ENCODE measurements at regions not wholly inside any gene's neighbourhood (a gene's known extent, or its start where the extent isn't known, plus 50 kb on each side); places are given as distances from the start of the nearest gene placed in this dataset.
"Not testable (repeated sequence)": the region's sequence is repeated elsewhere in the genome, so short reads cannot be mapped to it uniquely, and the experiment has no call there.

DNA sequence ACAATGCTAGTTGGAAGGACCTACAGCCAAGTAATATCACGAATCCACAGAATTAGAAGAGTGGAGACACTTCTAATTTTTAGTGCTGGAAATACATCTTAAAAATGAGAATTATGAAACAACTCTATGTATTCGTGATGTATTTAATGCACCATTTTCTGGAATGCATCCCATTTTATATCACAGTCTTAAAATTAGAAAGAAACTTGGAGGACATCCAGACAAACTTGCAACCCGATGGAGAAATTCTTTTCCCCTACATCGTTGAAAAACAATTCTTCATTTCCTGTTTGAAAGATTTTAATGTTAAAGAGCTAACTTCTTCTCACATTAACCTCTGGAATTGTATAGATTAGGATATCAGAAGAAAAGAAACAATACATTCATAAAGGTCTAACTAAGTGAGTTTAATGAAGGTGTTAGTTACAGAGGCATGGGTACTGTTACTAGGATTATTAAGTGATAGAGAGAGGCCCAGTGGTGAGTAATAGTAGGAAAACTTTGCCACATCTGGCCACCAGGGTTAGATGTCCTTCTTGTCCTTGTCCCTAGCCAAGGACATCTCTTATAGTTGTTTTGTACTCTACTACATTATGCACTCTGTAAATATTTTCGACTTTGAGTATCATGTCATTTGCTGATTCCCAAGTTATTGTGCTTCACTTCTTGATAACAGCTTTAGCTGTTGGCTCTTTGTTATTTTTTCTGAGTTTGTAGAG is 502.4 kb upstream of the PTCHD4 start:
- peaks cover 8 to 13% (median 11%) of the 10 kb centered on the region in 3 donors for H3K9me3 Mint-ChIP-seq
- H3K4me3 Mint-ChIP-seq: no peak overlapping the region
- Histone ChIP-seq H3K27ac (ENCODE audit: low read length) (no peak overlapping the region), H3K4me3 (ENCODE audit: control insufficient read depth in 1 of 2, extremely low read depth in 1 of 2, low read length in 1 of 2) (no peak overlapping the region), H3K27me3 (replicated peaks in 1 of 2; ENCODE audit: control insufficient read depth in 2 of 2, extremely low read depth in 1 of 2, insufficient read depth in 2 of 2, low read length in 1 of 2) (no peaks in the 10 kb centered on the region), H3K36me3 (ENCODE audit: control insufficient read depth in 2 of 2, extremely low read depth in 1 of 2, insufficient read depth in 1 of 2, low read length in 1 of 2) (no peaks in the 10 kb centered on the region), H3K4me1 (ENCODE audit: control insufficient read depth in 1 of 2, extremely low read depth in 1 of 2, insufficient read depth in 2 of 2, low read length in 2 of 2) (no peaks in the 10 kb centered on the region), H3K9me3 (no peaks in the 10 kb centered on the region)
- no peaks in the 10 kb centered on the region for H3K36me3 Mint-ChIP-seq
- H3K27me3 Mint-ChIP-seq: no peaks in the 10 kb centered on the region
- DNase-seq: no peak
- POLR2A ChIA-PET: interaction anchor here in 1 of 2 donors (0.5 kb wide), 1 partner anchor 1600 kb away, joined by 5 read pairs; no protein-coding TSS in a partner anchor
- CTCF ChIA-PET: no interaction called here
- no peak for ATAC-seq (replicated peaks in 1 of 4)
- no peaks in the 10 kb centered on the region for H3K4me1 Mint-ChIP-seq
- WGBS (ENCODE audit: insufficient coverage): no CpG with 5 or more reads among the region's 5 CpGs
- H3K27ac Mint-ChIP-seq: no peak overlapping the region

DNA sequence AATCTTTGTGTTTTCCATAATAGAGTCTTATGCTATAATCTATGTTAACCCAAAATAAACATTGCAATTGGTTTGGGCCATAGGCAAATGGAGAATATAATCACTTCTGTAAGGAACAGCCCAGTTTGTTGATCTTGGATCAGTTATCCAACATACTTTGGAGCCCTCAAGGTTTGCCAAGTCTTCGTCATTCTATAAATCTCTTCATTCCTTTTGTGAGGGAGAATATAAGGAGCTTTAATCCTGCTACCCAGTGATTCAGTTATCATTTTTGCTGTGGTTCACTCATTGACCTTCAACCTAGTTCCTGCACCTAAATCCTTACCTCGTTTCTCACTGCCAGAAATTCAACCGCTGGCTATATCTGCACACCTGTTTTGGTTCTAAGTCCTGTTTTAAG is 500.3 kb upstream of the PTCHD4 start:
- ATAC-seq (replicated peaks in 1 of 4) (no peak), DNase-seq (no peak)
- no peak overlapping the region for H3K27ac Mint-ChIP-seq
- WGBS (ENCODE audit: insufficient coverage): 56% methylated on average over 2 of the region's 3 CpGs
- POLR2A ChIA-PET: no interaction called here
- no peaks in the 10 kb centered on the region for H3K4me1 Mint-ChIP-seq
- Histone ChIP-seq H3K27me3 (replicated peaks in 1 of 2; ENCODE audit: control insufficient read depth in 2 of 2, extremely low read depth in 1 of 2, insufficient read depth in 2 of 2, low read length in 1 of 2) (no peaks in the 10 kb centered on the region), H3K9me3 (no peaks in the 10 kb centered on the region), H3K4me3 (ENCODE audit: control insufficient read depth in 1 of 2, extremely low read depth in 1 of 2, low read length in 1 of 2) (no peak overlapping the region), H3K27ac (ENCODE audit: low read length) (no peak overlapping the region), H3K36me3 (ENCODE audit: control insufficient read depth in 2 of 2, extremely low read depth in 1 of 2, insufficient read depth in 1 of 2, low read length in 1 of 2) (no peaks in the 10 kb centered on the region), H3K4me1 (ENCODE audit: control insufficient read depth in 1 of 2, extremely low read depth in 1 of 2, insufficient read depth in 2 of 2, low read length in 2 of 2) (no peaks in the 10 kb centered on the region)
- no peak overlapping the region for H3K4me3 Mint-ChIP-seq
- no peaks in the 10 kb centered on the region for H3K27me3 Mint-ChIP-seq
- H3K36me3 Mint-ChIP-seq: no peaks in the 10 kb centered on the region
- CTCF ChIA-PET: no interaction called here
- peaks cover 8 to 10% (median 9%) of the 10 kb centered on the region in 3 donors for H3K9me3 Mint-ChIP-seq

- ChIA-PET POLR2A (no interaction called here), CTCF (no interaction called here)
- Mint-ChIP-seq H3K36me3 (no peaks in the 10 kb centered on the region), H3K27ac (no peak overlapping the region), H3K9me3 (peaks cover 8 to 10% (median 10%) of the 10 kb centered on the region in 3 donors), H3K4me1 (no peaks in the 10 kb centered on the region), H3K27me3 (no peaks in the 10 kb centered on the region), H3K4me3 (no peak overlapping the region)
- H3K4me3 ChIP-seq (ENCODE audit: control insufficient read depth in 1 of 2, extremely low read depth in 1 of 2, low read length in 1 of 2): no peak overlapping the region
- H3K27me3 ChIP-seq (replicated peaks in 1 of 2; ENCODE audit: control insufficient read depth in 2 of 2, extremely low read depth in 1 of 2, insufficient read depth in 2 of 2, low read length in 1 of 2): no peaks in the 10 kb centered on the region
- H3K9me3 ChIP-seq: no peaks in the 10 kb centered on the region
- DNase-seq (no peak), ATAC-seq (replicated peaks in 1 of 4) (no peak)
- WGBS (ENCODE audit: insufficient coverage): no CpG with 5 or more reads among the region's 1 CpG
- H3K36me3 ChIP-seq (ENCODE audit: control insufficient read depth in 2 of 2, extremely low read depth in 1 of 2, insufficient read depth in 1 of 2, low read length in 1 of 2): no peaks in the 10 kb centered on the region
- no peaks in the 10 kb centered on the region for H3K4me1 ChIP-seq (ENCODE audit: control insufficient read depth in 1 of 2, extremely low read depth in 1 of 2, insufficient read depth in 2 of 2, low read length in 2 of 2)
- no peak overlapping the region for H3K27ac ChIP-seq (ENCODE audit: low read length)
Measured at GRCh38 chr6:48610846-48611245, 499.8 kb upstream of the PTCHD4 start.

GRCh38 chr6:48606618-48607017 is 495.6 kb upstream of the PTCHD4 start:
- ATAC-seq (replicated peaks in 1 of 4) (no peak), DNase-seq (no peak)
- H3K27ac ChIP-seq (ENCODE audit: low read length): no peak overlapping the region
- CTCF ChIA-PET: no interaction called here
- no peak overlapping the region for H3K4me3 ChIP-seq (ENCODE audit: control insufficient read depth in 1 of 2, extremely low read depth in 1 of 2, low read length in 1 of 2)
- Mint-ChIP-seq H3K4me1 (no peaks in the 10 kb centered on the region), H3K27me3 (no peaks in the 10 kb centered on the region), H3K27ac (no peak overlapping the region), H3K4me3 (no peak overlapping the region), H3K9me3 (peaks cover 0 to 8% (median 7%) of the 10 kb centered on the region in 3 donors), H3K36me3 (no peaks in the 10 kb centered on the region)
- no peaks in the 10 kb centered on the region for H3K36me3 ChIP-seq (ENCODE audit: control insufficient read depth in 2 of 2, extremely low read depth in 1 of 2, insufficient read depth in 1 of 2, low read length in 1 of 2)
- POLR2A ChIA-PET: no interaction called here
- H3K27me3 ChIP-seq (replicated peaks in 1 of 2; ENCODE audit: control insufficient read depth in 2 of 2, extremely low read depth in 1 of 2, insufficient read depth in 2 of 2, low read length in 1 of 2): no peaks in the 10 kb centered on the region
- no peaks in the 10 kb centered on the region for H3K4me1 ChIP-seq (ENCODE audit: control insufficient read depth in 1 of 2, extremely low read depth in 1 of 2, insufficient read depth in 2 of 2, low read length in 2 of 2)
- H3K9me3 ChIP-seq: no peaks in the 10 kb centered on the region

DNA sequence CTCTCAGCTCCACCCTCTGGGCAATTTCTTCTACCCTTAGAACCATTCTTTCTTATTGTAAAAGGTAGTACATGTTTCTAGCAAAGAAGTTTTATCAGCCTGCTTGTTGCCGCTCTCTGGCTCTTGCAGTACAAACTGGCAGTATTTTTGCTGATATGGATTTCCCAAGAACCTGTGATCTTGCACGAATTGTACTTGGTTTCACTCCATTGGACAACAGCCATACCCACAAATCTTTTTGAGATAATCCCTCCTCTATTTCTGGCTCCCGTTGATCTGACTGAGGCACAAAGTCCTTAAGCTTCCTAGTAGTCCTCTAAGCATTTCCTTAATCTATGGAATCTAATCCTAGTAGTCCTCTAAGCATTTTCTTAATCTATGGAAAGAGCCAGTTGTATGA is 487.0 kb upstream of the PTCHD4 start:
- no peaks in the 10 kb centered on the region for H3K27me3 Mint-ChIP-seq
- no peaks in the 10 kb centered on the region for H3K36me3 Mint-ChIP-seq
- no peak overlapping the region for H3K4me3 Mint-ChIP-seq
- no peaks in the 10 kb centered on the region for H3K27me3 ChIP-seq (replicated peaks in 1 of 2; ENCODE audit: control insufficient read depth in 2 of 2, extremely low read depth in 1 of 2, insufficient read depth in 2 of 2, low read length in 1 of 2)
- ChIA-PET CTCF (no interaction called here), POLR2A (no interaction called here)
- no peak overlapping the region for H3K27ac ChIP-seq (ENCODE audit: low read length)
- DNase-seq (no peak), ATAC-seq (replicated peaks in 1 of 4) (no peak)
- H3K4me1 Mint-ChIP-seq: no peaks in the 10 kb centered on the region
- no peak overlapping the region for H3K4me3 ChIP-seq (ENCODE audit: control insufficient read depth in 1 of 2, extremely low read depth in 1 of 2, low read length in 1 of 2)
- no CpG with 5 or more reads among the region's 3 CpGs for WGBS (ENCODE audit: insufficient coverage)
- no peaks in the 10 kb centered on the region for H3K4me1 ChIP-seq (ENCODE audit: control insufficient read depth in 1 of 2, extremely low read depth in 1 of 2, insufficient read depth in 2 of 2, low read length in 2 of 2)
- H3K9me3 ChIP-seq: no peaks in the 10 kb centered on the region
- H3K9me3 Mint-ChIP-seq: peaks cover 3 to 19% (median 4%) of the 10 kb centered on the region in 3 donors
- no peaks in the 10 kb centered on the region for H3K36me3 ChIP-seq (ENCODE audit: control insufficient read depth in 2 of 2, extremely low read depth in 1 of 2, insufficient read depth in 1 of 2, low read length in 1 of 2)
- H3K27ac Mint-ChIP-seq: no peak overlapping the region

GRCh38 chr6:48596830-48597229 is 485.8 kb upstream of the PTCHD4 start:
- ChIA-PET CTCF (no interaction called here), POLR2A (no interaction called here)
- Histone ChIP-seq H3K27me3 (replicated peaks in 1 of 2; ENCODE audit: control insufficient read depth in 2 of 2, extremely low read depth in 1 of 2, insufficient read depth in 2 of 2, low read length in 1 of 2) (no peaks in the 10 kb centered on the region), H3K27ac (ENCODE audit: low read length) (no peak overlapping the region), H3K9me3 (no peaks in the 10 kb centered on the region), H3K36me3 (ENCODE audit: control insufficient read depth in 2 of 2, extremely low read depth in 1 of 2, insufficient read depth in 1 of 2, low read length in 1 of 2) (no peaks in the 10 kb centered on the region), H3K4me3 (ENCODE audit: control insufficient read depth in 1 of 2, extremely low read depth in 1 of 2, low read length in 1 of 2) (no peak overlapping the region), H3K4me1 (ENCODE audit: control insufficient read depth in 1 of 2, extremely low read depth in 1 of 2, insufficient read depth in 2 of 2, low read length in 2 of 2) (no peaks in the 10 kb centered on the region)
- H3K4me1 Mint-ChIP-seq: no peaks in the 10 kb centered on the region
- peaks cover 4 to 23% (median 4%) of the 10 kb centered on the region in 3 donors for H3K9me3 Mint-ChIP-seq
- H3K27ac Mint-ChIP-seq: no peak overlapping the region
- ATAC-seq (replicated peaks in 1 of 4): no peak
- H3K27me3 Mint-ChIP-seq: no peaks in the 10 kb centered on the region
- H3K36me3 Mint-ChIP-seq: no peaks in the 10 kb centered on the region
- DNase-seq: no peak
- H3K4me3 Mint-ChIP-seq: no peak overlapping the region

GRCh38 chr6:48591158-48591557 is 480.2 kb upstream of the PTCHD4 start:
- H3K27me3 Mint-ChIP-seq; H3K4me3 ChIP-seq (ENCODE audit: control insufficient read depth in 1 of 2, extremely low read depth in 1 of 2, low read length in 1 of 2); DNase-seq; CTCF ChIA-PET; H3K9me3 ChIP-seq; H3K27ac Mint-ChIP-seq; H3K4me3 Mint-ChIP-seq; H3K27me3 ChIP-seq (replicated peaks in 1 of 2; ENCODE audit: control insufficient read depth in 2 of 2, extremely low read depth in 1 of 2, insufficient read depth in 2 of 2, low read length in 1 of 2); POLR2A ChIA-PET; H3K4me1 Mint-ChIP-seq; H3K36me3 Mint-ChIP-seq; H3K4me1 ChIP-seq (ENCODE audit: control insufficient read depth in 1 of 2, extremely low read depth in 1 of 2, insufficient read depth in 2 of 2, low read length in 2 of 2); H3K36me3 ChIP-seq (ENCODE audit: control insufficient read depth in 2 of 2, extremely low read depth in 1 of 2, insufficient read depth in 1 of 2, low read length in 1 of 2); ATAC-seq (replicated peaks in 1 of 4); H3K27ac ChIP-seq (ENCODE audit: low read length): not testable (repeated sequence)
- H3K9me3 Mint-ChIP-seq: peaks cover 9 to 19% (median 11%) of the 10 kb centered on the region in 3 donors
